ENCODE measurements at regions not wholly inside any gene's neighbourhood (a gene's known extent, or its start where the extent isn't known, plus 50 kb on each side); places are given as distances from the start of the nearest gene placed in this dataset.

GRCh38 chr4:11152684-11153083 lies 276.0 kb downstream of the HS3ST1 start:
- TF ChIP-seq CTCF (IDR thresholded peaks at IDR 0.05) (no peak), POLR2A (IDR thresholded peaks at IDR 0.05) (no peak)

All from adrenal gland (tissue), 5 donors.